HFFc6 (cell line): ENCODE measurements at regions not wholly inside any gene's neighbourhood (a gene's known extent, or its start where the extent isn't known, plus 50 kb on each side); places are given as distances from the start of the nearest gene placed in this dataset.

ENCODE experiments used
- DNase-seq: peaks from one replicate; pipeline ENCODE4 v3.0.0-alpha.2; 2018
- H3K27ac Mint-ChIP-seq: 2 replicates; pipeline ENCODE4 v1.8.0; 2020; ENCODE audit warnings: mild to moderate bottlenecking, mixed read lengths
- H3K27me3 Mint-ChIP-seq: 2 replicates; pipeline ENCODE4 v1.8.0; 2021; ENCODE audit warnings: mild to moderate bottlenecking, moderate library complexity, mixed read lengths; ENCODE audit not compliant: insufficient read depth
- H3K36me3 Mint-ChIP-seq: 2 replicates; pipeline ENCODE4 v1.8.0; 2021; ENCODE audit warnings: low read depth, mixed read lengths
- H3K4me1 Mint-ChIP-seq: 2 replicates; pipeline ENCODE4 v1.8.0; 2020; ENCODE audit warnings: low read depth, mixed read lengths
- H3K4me3 Mint-ChIP-seq: 2 replicates; pipeline ENCODE4 v1.8.0; 2020; ENCODE audit warnings: mild to moderate bottlenecking, moderate library complexity, mixed read lengths
- H3K9me3 Mint-ChIP-seq: 2 replicates; pipeline ENCODE4 v1.8.0; 2020; ENCODE audit warnings: mild to moderate bottlenecking, mixed read lengths
- TF ChIP-seq, protein P1 (sequence below): fragments of 200-600 bp; sonication (generic); IDR thresholded peaks from 2 replicates; pipeline ENCODE4 v1.5.0; 2021; ENCODE audit warnings: antibody characterized with exemption, mild to moderate bottlenecking

DNA sequence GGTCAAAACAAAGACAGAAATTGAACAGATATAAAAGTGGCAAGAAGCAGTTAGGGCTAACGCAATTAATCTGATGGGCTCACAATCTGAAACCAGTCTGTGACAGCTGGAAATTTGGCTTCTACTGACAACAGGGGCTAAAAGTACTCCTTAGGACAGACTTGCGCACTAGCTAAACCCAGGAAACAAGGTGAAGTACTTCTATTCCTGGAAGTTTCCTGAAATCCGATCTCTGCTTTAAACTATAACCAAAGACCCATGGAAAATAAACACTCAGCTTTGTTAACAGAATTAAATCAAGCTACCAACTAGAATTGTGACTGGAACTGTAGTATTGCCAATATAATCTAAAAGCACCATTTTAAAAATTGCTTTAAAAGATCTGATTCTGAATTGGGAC is 520.2 kb upstream of the ZWINT start:
- TF ChIP-seq, protein P1, sequence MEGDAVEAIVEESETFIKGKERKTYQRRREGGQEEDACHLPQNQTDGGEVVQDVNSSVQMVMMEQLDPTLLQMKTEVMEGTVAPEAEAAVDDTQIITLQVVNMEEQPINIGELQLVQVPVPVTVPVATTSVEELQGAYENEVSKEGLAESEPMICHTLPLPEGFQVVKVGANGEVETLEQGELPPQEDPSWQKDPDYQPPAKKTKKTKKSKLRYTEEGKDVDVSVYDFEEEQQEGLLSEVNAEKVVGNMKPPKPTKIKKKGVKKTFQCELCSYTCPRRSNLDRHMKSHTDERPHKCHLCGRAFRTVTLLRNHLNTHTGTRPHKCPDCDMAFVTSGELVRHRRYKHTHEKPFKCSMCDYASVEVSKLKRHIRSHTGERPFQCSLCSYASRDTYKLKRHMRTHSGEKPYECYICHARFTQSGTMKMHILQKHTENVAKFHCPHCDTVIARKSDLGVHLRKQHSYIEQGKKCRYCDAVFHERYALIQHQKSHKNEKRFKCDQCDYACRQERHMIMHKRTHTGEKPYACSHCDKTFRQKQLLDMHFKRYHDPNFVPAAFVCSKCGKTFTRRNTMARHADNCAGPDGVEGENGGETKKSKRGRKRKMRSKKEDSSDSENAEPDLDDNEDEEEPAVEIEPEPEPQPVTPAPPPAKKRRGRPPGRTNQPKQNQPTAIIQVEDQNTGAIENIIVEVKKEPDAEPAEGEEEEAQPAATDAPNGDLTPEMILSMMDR = no peak
- Mint-ChIP-seq H3K27me3 (no peaks in the 10 kb centered on the region), H3K9me3 (peaks cover 38% of the 10 kb centered on the region), H3K4me3 (no peak overlapping the region), H3K36me3 (no peaks in the 10 kb centered on the region; the same call in 1 of the 2 replicates), H3K4me1 (no peaks in the 10 kb centered on the region), H3K27ac (no peak overlapping the region)
- no peak for DNase-seq

DNA sequence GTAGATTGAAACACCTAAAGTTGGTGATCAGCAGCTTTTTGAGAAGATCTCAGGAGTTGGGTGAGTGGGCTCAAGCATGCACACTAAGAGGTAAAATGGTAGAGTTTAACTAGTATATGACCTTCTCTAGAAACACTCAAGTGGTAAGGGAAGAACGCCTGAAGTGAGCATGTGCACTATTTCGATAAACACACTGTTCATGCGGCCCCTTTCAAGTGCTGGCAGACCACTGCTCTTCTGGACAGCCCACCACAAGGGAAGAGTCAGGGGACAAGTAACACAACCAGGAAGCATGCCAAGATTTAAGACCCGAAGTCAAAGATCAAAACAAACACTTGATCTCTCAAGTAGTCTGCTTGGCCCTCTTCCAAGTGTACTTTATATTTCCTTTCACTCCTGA is 519.5 kb upstream of the ZWINT start:
- peaks cover 41% of the 10 kb centered on the region for H3K9me3 Mint-ChIP-seq
- H3K4me3 Mint-ChIP-seq = no peak overlapping the region
- no peaks in the 10 kb centered on the region for H3K4me1 Mint-ChIP-seq
- no peaks in the 10 kb centered on the region; the same call in 1 of the 2 replicates for H3K36me3 Mint-ChIP-seq
- no peak overlapping the region for H3K27ac Mint-ChIP-seq
- no peaks in the 10 kb centered on the region for H3K27me3 Mint-ChIP-seq
- TF ChIP-seq, protein P1 = no peak
- no peak for DNase-seq

DNA sequence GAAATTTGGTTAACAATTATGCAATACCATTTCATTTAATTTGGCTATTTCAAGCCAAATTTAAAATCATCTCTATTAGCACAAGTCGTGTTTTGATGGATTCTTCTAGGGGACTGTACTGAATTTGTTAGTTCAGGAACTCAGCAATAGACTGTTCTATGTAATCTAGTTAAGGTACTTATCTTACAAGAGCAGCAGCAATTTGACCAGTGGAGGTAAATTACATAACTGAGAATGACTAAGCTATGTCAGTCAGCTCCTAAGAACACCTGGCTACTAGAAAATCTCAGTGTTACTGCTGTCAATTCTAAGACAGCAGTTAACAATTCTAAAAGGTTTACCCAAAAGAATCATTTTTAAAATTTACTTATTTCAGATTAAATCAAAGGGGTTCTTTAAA is 513.9 kb upstream of the ZWINT start:
- Mint-ChIP-seq H3K4me3 (no peak overlapping the region), H3K27ac (no peak overlapping the region), H3K9me3 (peaks cover 14% of the 10 kb centered on the region), H3K27me3 (no peaks in the 10 kb centered on the region; the same call in 1 of the 2 replicates), H3K4me1 (no peaks in the 10 kb centered on the region), H3K36me3 (no peaks in the 10 kb centered on the region)
- no peak for DNase-seq
- TF ChIP-seq, protein P1 = no peak

DNA sequence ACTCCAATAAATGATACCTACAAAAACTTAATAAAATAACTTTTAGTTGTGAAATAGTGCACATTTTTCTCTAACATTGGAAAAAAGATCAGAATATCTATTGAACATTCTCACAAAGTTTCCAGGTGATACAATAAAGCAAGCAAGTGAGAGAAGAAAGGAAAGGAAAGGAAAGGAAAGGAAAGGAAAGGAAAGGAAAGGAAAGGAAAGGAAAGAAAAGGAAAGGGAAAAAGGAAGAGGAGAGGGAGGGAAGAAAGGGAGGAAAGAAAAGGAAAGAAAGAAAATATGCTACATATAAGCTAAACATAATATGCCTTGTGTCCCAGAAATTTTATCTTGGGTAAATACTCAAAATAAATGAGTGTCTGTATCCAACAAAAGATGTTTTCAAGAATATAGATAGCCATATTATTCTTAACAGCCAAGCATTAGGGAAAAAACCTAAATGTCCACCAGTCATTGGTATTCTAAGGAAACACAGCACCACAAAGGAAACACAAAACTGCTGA is 510.2 kb upstream of the ZWINT start:
- no peaks in the 10 kb centered on the region for H3K36me3 Mint-ChIP-seq
- no peaks in the 10 kb centered on the region for H3K4me1 Mint-ChIP-seq
- TF ChIP-seq, protein P1 = no peak
- H3K27ac Mint-ChIP-seq = no peak overlapping the region
- DNase-seq = no peak
- no peaks in the 10 kb centered on the region; the same call in 1 of the 2 replicates for H3K27me3 Mint-ChIP-seq
- H3K9me3 Mint-ChIP-seq = peaks cover 2% of the 10 kb centered on the region
- no peak overlapping the region for H3K4me3 Mint-ChIP-seq

DNA sequence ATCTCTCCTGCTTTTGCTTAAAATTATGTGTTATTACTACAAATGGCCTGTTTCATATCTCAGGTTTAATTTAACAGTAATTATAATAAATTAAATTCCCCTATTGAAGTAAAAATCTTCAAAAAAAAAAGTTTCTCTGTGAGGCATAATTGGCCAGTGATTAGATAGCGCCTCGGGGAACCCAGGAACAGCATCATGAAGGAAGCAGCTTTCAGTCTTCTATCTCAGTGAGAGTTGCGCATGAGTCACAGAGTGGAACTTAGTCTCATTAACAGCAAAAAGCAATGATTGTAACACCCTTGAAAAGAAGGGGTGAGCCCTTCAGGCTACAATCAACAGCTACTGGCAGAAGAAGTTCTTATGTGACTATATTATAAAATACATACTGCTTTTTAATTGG is 506.2 kb upstream of the ZWINT start:
- Mint-ChIP-seq H3K9me3 (peaks cover 10% of the 10 kb centered on the region), H3K36me3 (no peaks in the 10 kb centered on the region), H3K27me3 (no peaks in the 10 kb centered on the region; the same call in 1 of the 2 replicates), H3K27ac (no peak overlapping the region), H3K4me3 (no peak overlapping the region), H3K4me1 (no peaks in the 10 kb centered on the region)
- no peak for DNase-seq
- TF ChIP-seq, protein P1 = no peak

DNA sequence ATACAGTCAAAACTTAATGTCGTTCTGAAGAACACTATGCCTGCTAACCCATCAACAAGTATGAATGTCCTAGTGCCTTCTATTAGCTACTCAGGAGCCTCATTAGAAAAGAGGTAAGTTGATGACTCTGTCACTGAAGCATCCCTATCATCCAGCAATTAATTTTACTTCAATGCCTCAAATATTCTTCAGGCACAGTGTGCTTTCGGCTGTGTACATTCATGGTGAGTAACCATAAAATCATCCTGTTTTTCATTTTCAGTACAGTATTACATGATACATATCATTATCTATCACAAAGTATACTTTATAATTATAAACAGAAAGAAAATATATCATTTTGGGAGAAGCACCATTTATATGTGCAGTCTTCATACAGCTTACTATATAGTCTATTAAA is 495.5 kb upstream of the ZWINT start:
- H3K9me3 Mint-ChIP-seq = peaks cover 9% of the 10 kb centered on the region
- H3K27me3 Mint-ChIP-seq = no peaks in the 10 kb centered on the region; the same call in 1 of the 2 replicates
- H3K36me3 Mint-ChIP-seq = no peaks in the 10 kb centered on the region
- no peak overlapping the region for H3K4me3 Mint-ChIP-seq
- H3K27ac Mint-ChIP-seq = no peak overlapping the region
- TF ChIP-seq, protein P1 = no peak
- DNase-seq = no peak
- no peaks in the 10 kb centered on the region for H3K4me1 Mint-ChIP-seq
